Choroid plexus epithelial cell (primary cell): ENCODE measurements at regions not wholly inside any gene's neighbourhood (a gene's known extent, or its start where the extent isn't known, plus 50 kb on each side); places are given as distances from the start of the nearest gene placed in this dataset.
A peak's percentile ranks its signal among the peaks of the same experiment; 100 is the strongest.

Experiments used
- DNase-seq: peaks from one replicate; pipeline ENCODE4 v3.0.0-alpha.2; 2010; ENCODE audit warnings: low read depth
- H3K4me3 ChIP-seq: 2 replicates; pipeline ENCODE4 v1.5.1; 2011; ENCODE audit warnings: low read depth, mild to moderate bottlenecking, control low read depth, low read length, moderate library complexity
- CTCF ChIP-seq: conservative IDR thresholded peaks from 2 replicates; pipeline ENCODE4 v1.5.1; 2011; ENCODE audit warnings: low read depth, mild to moderate bottlenecking, control low read depth, inconsistent platforms, low read length, moderate library complexity

GRCh38 chr11:27184458-27185312 is 144.1 kb downstream of the BBOX1 start:
- peak; percentile 30 for DNase-seq
- H3K4me3 ChIP-seq: no peak overlapping the region
- no peak for TF ChIP-seq CTCF

- DNase-seq: peak; percentile 87
- no peak overlapping the region for H3K4me3 ChIP-seq
- TF ChIP-seq CTCF: peak; percentile 73
Observed at GRCh38 chr11:27183672-27184457, 143.2 kb downstream of the BBOX1 start.

- no peak for TF ChIP-seq CTCF
- DNase-seq: no peak
- no peak overlapping the region for H3K4me3 ChIP-seq
Observed at GRCh38 chr11:27179334-27179733, 138.7 kb downstream of the BBOX1 start.

- TF ChIP-seq CTCF: no peak
Observed at GRCh38 chr11:27178859-27179258, 138.2 kb downstream of the BBOX1 start.

More at GRCh38 chr11:27178859-27179258, 138.2 kb downstream of the BBOX1 start:
- DNase-seq: no peak
- no peak overlapping the region for H3K4me3 ChIP-seq
